ENCODE measurements at regions not wholly inside any gene's neighbourhood (a gene's known extent, or its start where the extent isn't known, plus 50 kb on each side); places are given as distances from the start of the nearest gene placed in this dataset.

DNA sequence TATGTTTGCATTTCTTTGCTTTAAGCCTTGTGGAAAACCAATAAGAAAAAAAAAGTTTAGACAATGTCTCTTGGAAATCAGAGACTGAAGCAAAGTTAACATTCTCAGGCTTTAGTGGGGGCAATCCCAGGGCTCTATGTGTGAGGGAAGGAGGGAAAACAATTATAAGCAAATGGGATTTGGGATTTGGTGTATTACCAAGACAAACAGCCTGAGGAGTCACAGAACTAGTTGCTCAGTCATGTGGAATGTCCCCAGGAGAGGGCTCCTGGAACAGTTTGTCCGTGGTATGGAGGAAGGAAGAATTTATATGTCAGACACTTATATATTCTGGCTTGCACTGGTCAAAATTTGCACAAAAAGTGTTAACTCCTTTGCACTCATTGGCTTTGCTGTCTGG lies 562.9 kb upstream of the TPK1 start (continued):
- TF ChIP-seq NANOG (IDR thresholded peaks at IDR 0.05; ENCODE audit: insufficient read depth, low read depth, low read length, poor library complexity, severe bottlenecking) = no peak
- TF ChIP-seq POLR2AphosphoS5 (IDR thresholded peaks at IDR 0.05; ENCODE audit: low read depth, low read length) = no peak
- no peak for TF ChIP-seq EZH2 (IDR thresholded peaks at IDR 0.05; ENCODE audit: low read depth, low read length, severe bottlenecking)
